Nephron (organoid): ENCODE measurements at regions not wholly inside any gene's neighbourhood (a gene's known extent, or its start where the extent isn't known, plus 50 kb on each side); places are given as distances from the start of the nearest gene placed in this dataset.
A peak's percentile ranks its signal among the peaks of the same experiment; 100 is the strongest.

Experiments
- H3K27ac Mint-ChIP-seq, 3 experiments: 2 replicates each; pipeline ENCODE4 v1.8.0; 2020; ENCODE audit warnings: mixed read lengths in 3 of 3, mild to moderate bottlenecking in 2 of 3, moderate library complexity in 1 of 3
- H3K27me3 Mint-ChIP-seq: 2 replicates; pipeline ENCODE4 v1.8.0; 2021; ENCODE audit warnings: low read depth, mild to moderate bottlenecking, moderate library complexity, mixed read lengths
- H3K36me3 Mint-ChIP-seq: 2 replicates; pipeline ENCODE4 v1.8.0; 2020; ENCODE audit warnings: low read depth, mixed read lengths
- H3K4me1 Mint-ChIP-seq: 2 replicates; pipeline ENCODE4 v1.8.0; 2020; ENCODE audit warnings: mixed read lengths
- H3K4me3 Mint-ChIP-seq, 3 experiments: 2 replicates each; pipeline ENCODE4 v1.8.0; 2020; ENCODE audit warnings: mild to moderate bottlenecking in 3 of 3, mixed read lengths in 3 of 3, moderate library complexity in 2 of 3
- H3K9me3 Mint-ChIP-seq: 2 replicates; pipeline ENCODE4 v1.8.0; 2020; ENCODE audit warnings: mixed read lengths
- CTCF ChIP-seq, 3 experiments: fragments of 200-600 bp; sonication (generic); IDR thresholded peaks; one replicate each; pipeline ENCODE4 v1.5.0; 2021; ENCODE audit warnings: antibody characterized with exemption in 3 of 3; ENCODE audit not compliant: unreplicated experiment in 3 of 3

- no peak overlapping the region for H3K4me3 Mint-ChIP-seq
- H3K27me3 Mint-ChIP-seq: peaks cover 4% of the 10 kb centered on the region
- H3K9me3 Mint-ChIP-seq: peaks cover 7% of the 10 kb centered on the region
- H3K36me3 Mint-ChIP-seq: no peaks in the 10 kb centered on the region
- no peak for TF ChIP-seq CTCF (IDR thresholded peaks at IDR 0.05; ENCODE audit: unreplicated experiment in 3 of 3)
- H3K4me1 Mint-ChIP-seq: peaks cover 10% of the 10 kb centered on the region
- H3K27ac Mint-ChIP-seq: no peak overlapping the region
These were observed 261.5 kb downstream of the DTWD2 start for GRCh38 chr5:118726891-118727290.

- Mint-ChIP-seq H3K36me3 (no peaks in the 10 kb centered on the region), H3K27ac (no peak overlapping the region), H3K4me1 (peaks cover 10% of the 10 kb centered on the region), H3K27me3 (peaks cover 4% of the 10 kb centered on the region), H3K4me3 (no peak overlapping the region), H3K9me3 (peaks cover 25% of the 10 kb centered on the region)
- no peak for TF ChIP-seq CTCF (IDR thresholded peaks at IDR 0.05; ENCODE audit: unreplicated experiment in 3 of 3)
These were observed 265.4 kb downstream of the DTWD2 start for GRCh38 chr5:118723021-118723338.

- Mint-ChIP-seq H3K4me1 (peaks cover 10% of the 10 kb centered on the region), H3K27ac (peak overlapping the region in 1 of 3 experiments; percentile 30), H3K9me3 (peaks cover 31% of the 10 kb centered on the region), H3K36me3 (no peaks in the 10 kb centered on the region), H3K4me3 (no peak overlapping the region), H3K27me3 (peaks cover 4% of the 10 kb centered on the region)
- TF ChIP-seq CTCF (IDR thresholded peaks at IDR 0.05; ENCODE audit: unreplicated experiment in 3 of 3): no peak
These were observed 266.0 kb downstream of the DTWD2 start for GRCh38 chr5:118722122-118723020.

- no peaks in the 10 kb centered on the region for H3K27me3 Mint-ChIP-seq
- H3K4me1 Mint-ChIP-seq: peaks cover 3% of the 10 kb centered on the region
- no peak for TF ChIP-seq CTCF (IDR thresholded peaks at IDR 0.05; ENCODE audit: unreplicated experiment in 3 of 3)
- peaks cover 4% of the 10 kb centered on the region for H3K36me3 Mint-ChIP-seq
- H3K4me3 Mint-ChIP-seq: no peak overlapping the region
- H3K27ac Mint-ChIP-seq: no peak overlapping the region
- peaks cover 34% of the 10 kb centered on the region for H3K9me3 Mint-ChIP-seq
These were observed 276.6 kb downstream of the DTWD2 start for GRCh38 chr5:118711727-118712126.

GRCh38 chr5:118705959-118706667 is 282.2 kb downstream of the DTWD2 start:
- peaks cover 7% of the 10 kb centered on the region for H3K27me3 Mint-ChIP-seq
- peaks cover 13% of the 10 kb centered on the region for H3K4me1 Mint-ChIP-seq
- no peak for TF ChIP-seq CTCF (IDR thresholded peaks at IDR 0.05; ENCODE audit: unreplicated experiment in 3 of 3)
- H3K36me3 Mint-ChIP-seq: peaks cover 19% of the 10 kb centered on the region
- H3K4me3 Mint-ChIP-seq: no peak overlapping the region
- H3K27ac Mint-ChIP-seq: no peak overlapping the region
- peaks cover 39% of the 10 kb centered on the region for H3K9me3 Mint-ChIP-seq
